K562 (cell line): ENCODE measurements at regions not wholly inside any gene's neighbourhood (a gene's known extent, or its start where the extent isn't known, plus 50 kb on each side); places are given as distances from the start of the nearest gene placed in this dataset.

Source experiments
- CHCHD3 ChIP-seq: fragments of 250-450 bp; sonication (Bioruptor Pico); IDR thresholded peaks from 2 replicates; pipeline ENCODE4 v2.1.2; 2022; ENCODE audit warnings: mild to moderate bottlenecking
- ERF ChIP-seq: fragments of 450-650 bp; formaldehyde crosslinking; IDR thresholded peaks from 2 replicates; pipeline ENCODE4 v1.4.0; 2020; ENCODE audit warnings: mild to moderate bottlenecking, mixed read lengths
- FOXJ2 ChIP-seq: fragments of 200-800 bp; sonication (Bioruptor generic); IDR thresholded peaks from 2 replicates; pipeline ENCODE4 v1.6.1; 2016; ENCODE audit warnings: missing genetic modification characterization, missing compliant biosample characterization
- GATAD2B ChIP-seq: fragments of 450-650 bp; IDR thresholded peaks from 2 replicates; pipeline ENCODE4 v1.6.1; 2017; ENCODE audit warnings: mild to moderate bottlenecking, borderline replicate concordance
- HNRNPUL1 ChIP-seq: fragments of 200-400 bp; formaldehyde crosslinking; IDR thresholded peaks from 2 replicates; pipeline ENCODE4 v1.6.1; 2017; ENCODE audit warnings: low read length
- JUND ChIP-seq, 2 experiments: IDR thresholded peaks; 2 replicates in 1 of 2; 3 replicates in 1 of 2; pipeline ENCODE4 v1.6.1; 2011; ENCODE audit warnings: borderline replicate concordance in 2 of 2, low read depth in 2 of 2, low read length in 2 of 2, improper control_type of control experiment in 1 of 2, missing biosample characterization in 1 of 2, missing genetic modification characterization in 1 of 2, missing genetic modification reagents in 1 of 2
- TCF7L2 ChIP-seq: fragments of 150-350 bp; IDR thresholded peaks from 2 replicates; pipeline ENCODE4 v1.6.1; 2016; ENCODE audit warnings: low read depth, mild to moderate bottlenecking, low read length, moderate library complexity
- TCFL5 ChIP-seq: fragments of 250-450 bp; sonication (Bioruptor Pico); conservative IDR thresholded peaks from 2 replicates; pipeline ENCODE4 v1.6.1; 2021; ENCODE audit warnings: mild to moderate bottlenecking, moderate library complexity, matching md5 sums
- ZNF175 ChIP-seq: fragments of 200-800 bp; sonication (Bioruptor generic); IDR thresholded peaks from 2 replicates; pipeline ENCODE4 v1.6.1; 2016; ENCODE audit warnings: low read depth, mild to moderate bottlenecking, missing genetic modification characterization, missing compliant biosample characterization
- ZNF592 ChIP-seq: fragments of 450-650 bp; IDR thresholded peaks from 2 replicates; pipeline ENCODE4 v1.6.1; 2017; ENCODE audit warnings: antibody characterized with exemption, mild to moderate bottlenecking
- TF ChIP-seq, protein P1 (sequence below): fragments of 450-650 bp; conservative IDR thresholded peaks from 2 replicates; pipeline ENCODE4 v1.6.1; 2016; ENCODE audit warnings: missing genetic modification characterization, low read depth, mild to moderate bottlenecking, missing compliant biosample characterization, moderate library complexity
- TF ChIP-seq, protein P2 (sequence below), 2 experiments: fragments of 250-450 bp in 1 of 2; fragments of 450-650 bp in 1 of 2; sonication (Bioruptor Pico) in 1 of 2; IDR thresholded peaks; 2 replicates each; pipeline versions ENCODE4 v1.6.1 to v1.8.0; 2016 to 2021; ENCODE audit warnings: mild to moderate bottlenecking in 2 of 2, moderate library complexity in 2 of 2, missing compliant biosample characterization in 1 of 2, missing genetic modification characterization in 1 of 2
- TF ChIP-seq, protein P3 (sequence below): fragments of 250-450 bp; sonication (Bioruptor Pico); IDR thresholded peaks from 2 replicates; pipeline ENCODE4 v1.4.0; 2020; ENCODE audit warnings: mild to moderate bottlenecking, moderate library complexity
- TF ChIP-seq, protein P4 (sequence below): fragments of 200-400 bp; formaldehyde crosslinking; IDR thresholded peaks from 2 replicates; pipeline ENCODE4 v1.6.1; 2017; ENCODE audit warnings: mild to moderate bottlenecking, low read depth, low read length, moderate library complexity

GRCh38 chr15:67908756-67909155 is 68.9 kb upstream of the RNU6-1 start (continued):
- TF ChIP-seq ZNF592 (peak; percentile 67; the same call in 1 of the 2 replicates), CHCHD3 (CRISPR knock-in tag) (no peak), ERF (CRISPR knock-in tag) (no peak), ZNF175 (CRISPR knock-in tag) (no peak), JUND (IDR thresholded peaks at IDR 0.05; ENCODE audit: borderline replicate concordance, low read depth, low read length) (no peak), JUND (tag; IDR thresholded peaks at IDR 0.05; ENCODE audit: borderline replicate concordance, low read depth, low read length) (no peak), GATAD2B (no peak), TCFL5 (no peak), TCF7L2 (no peak), FOXJ2 (tag) (no peak), HNRNPUL1 (no peak)
- TF ChIP-seq, protein P1, sequence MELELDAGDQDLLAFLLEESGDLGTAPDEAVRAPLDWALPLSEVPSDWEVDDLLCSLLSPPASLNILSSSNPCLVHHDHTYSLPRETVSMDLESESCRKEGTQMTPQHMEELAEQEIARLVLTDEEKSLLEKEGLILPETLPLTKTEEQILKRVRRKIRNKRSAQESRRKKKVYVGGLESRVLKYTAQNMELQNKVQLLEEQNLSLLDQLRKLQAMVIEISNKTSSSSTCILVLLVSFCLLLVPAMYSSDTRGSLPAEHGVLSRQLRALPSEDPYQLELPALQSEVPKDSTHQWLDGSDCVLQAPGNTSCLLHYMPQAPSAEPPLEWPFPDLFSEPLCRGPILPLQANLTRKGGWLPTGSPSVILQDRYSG (tag), result 0 out of 2 replicates have a peak, but pooled peaks have one; percentile 46
- TF ChIP-seq, protein P2, sequence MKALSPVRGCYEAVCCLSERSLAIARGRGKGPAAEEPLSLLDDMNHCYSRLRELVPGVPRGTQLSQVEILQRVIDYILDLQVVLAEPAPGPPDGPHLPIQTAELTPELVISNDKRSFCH (CRISPR knock-in tag; IDR thresholded peaks at IDR 0.05), result no peak
- TF ChIP-seq, protein P2 (tag; IDR thresholded peaks at IDR 0.05), result no peak
- TF ChIP-seq, protein P3, sequence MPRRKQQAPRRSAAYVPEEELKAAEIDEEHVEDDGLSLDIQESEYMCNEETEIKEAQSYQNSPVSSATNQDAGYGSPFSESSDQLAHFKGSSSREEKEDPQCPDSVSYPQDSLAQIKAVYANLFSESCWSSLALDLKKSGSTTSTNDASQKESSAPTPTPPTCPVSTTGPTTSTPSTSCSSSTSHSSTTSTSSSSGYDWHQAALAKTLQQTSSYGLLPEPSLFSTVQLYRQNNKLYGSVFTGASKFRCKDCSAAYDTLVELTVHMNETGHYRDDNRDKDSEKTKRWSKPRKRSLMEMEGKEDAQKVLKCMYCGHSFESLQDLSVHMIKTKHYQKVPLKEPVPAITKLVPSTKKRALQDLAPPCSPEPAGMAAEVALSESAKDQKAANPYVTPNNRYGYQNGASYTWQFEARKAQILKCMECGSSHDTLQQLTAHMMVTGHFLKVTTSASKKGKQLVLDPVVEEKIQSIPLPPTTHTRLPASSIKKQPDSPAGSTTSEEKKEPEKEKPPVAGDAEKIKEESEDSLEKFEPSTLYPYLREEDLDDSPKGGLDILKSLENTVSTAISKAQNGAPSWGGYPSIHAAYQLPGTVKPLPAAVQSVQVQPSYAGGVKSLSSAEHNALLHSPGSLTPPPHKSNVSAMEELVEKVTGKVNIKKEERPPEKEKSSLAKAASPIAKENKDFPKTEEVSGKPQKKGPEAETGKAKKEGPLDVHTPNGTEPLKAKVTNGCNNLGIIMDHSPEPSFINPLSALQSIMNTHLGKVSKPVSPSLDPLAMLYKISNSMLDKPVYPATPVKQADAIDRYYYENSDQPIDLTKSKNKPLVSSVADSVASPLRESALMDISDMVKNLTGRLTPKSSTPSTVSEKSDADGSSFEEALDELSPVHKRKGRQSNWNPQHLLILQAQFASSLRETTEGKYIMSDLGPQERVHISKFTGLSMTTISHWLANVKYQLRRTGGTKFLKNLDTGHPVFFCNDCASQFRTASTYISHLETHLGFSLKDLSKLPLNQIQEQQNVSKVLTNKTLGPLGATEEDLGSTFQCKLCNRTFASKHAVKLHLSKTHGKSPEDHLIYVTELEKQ (CRISPR knock-in tag), result no peak
- TF ChIP-seq, protein P4, sequence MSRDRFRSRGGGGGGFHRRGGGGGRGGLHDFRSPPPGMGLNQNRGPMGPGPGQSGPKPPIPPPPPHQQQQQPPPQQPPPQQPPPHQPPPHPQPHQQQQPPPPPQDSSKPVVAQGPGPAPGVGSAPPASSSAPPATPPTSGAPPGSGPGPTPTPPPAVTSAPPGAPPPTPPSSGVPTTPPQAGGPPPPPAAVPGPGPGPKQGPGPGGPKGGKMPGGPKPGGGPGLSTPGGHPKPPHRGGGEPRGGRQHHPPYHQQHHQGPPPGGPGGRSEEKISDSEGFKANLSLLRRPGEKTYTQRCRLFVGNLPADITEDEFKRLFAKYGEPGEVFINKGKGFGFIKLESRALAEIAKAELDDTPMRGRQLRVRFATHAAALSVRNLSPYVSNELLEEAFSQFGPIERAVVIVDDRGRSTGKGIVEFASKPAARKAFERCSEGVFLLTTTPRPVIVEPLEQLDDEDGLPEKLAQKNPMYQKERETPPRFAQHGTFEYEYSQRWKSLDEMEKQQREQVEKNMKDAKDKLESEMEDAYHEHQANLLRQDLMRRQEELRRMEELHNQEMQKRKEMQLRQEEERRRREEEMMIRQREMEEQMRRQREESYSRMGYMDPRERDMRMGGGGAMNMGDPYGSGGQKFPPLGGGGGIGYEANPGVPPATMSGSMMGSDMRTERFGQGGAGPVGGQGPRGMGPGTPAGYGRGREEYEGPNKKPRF, result no peak
- TF ChIP-seq, all 486 proteins: peak for 9
